ENCODE measurements at regions not wholly inside any gene's neighbourhood (a gene's known extent, or its start where the extent isn't known, plus 50 kb on each side); places are given as distances from the start of the nearest gene placed in this dataset.

GRCh38 chr6:761997-762396, 69.1 kb upstream of the EXOC2 start (continued):
- TF ChIP-seq POLR2AphosphoS5 (IDR thresholded peaks at IDR 0.05; ENCODE audit: low read length) = no peak

GRCh38 chr6:760982-761955, 68.3 kb upstream of the EXOC2 start:
- WGBS (ENCODE audit: insufficient coverage, insufficient replicate concordance, low lambda C conversion rate, missing lambda C conversion rate) = 81% methylated on average over 41 of the region's 48 CpGs
- no TSS peak for BruUV-seq (replicated peaks)
- ATAC-seq = no peak

More at GRCh38 chr6:760982-761955, 68.3 kb upstream of the EXOC2 start:
- H4K20me1 ChIP-seq (ENCODE audit: control insufficient read depth, insufficient read depth) = no peaks in the 10 kb centered on the region
- H3K4me2 ChIP-seq (ENCODE audit: control insufficient read depth, insufficient read depth) = no peak overlapping the region
- CTCF ChIA-PET = no interaction called here
- no peaks in the 10 kb centered on the region for H3K36me3 ChIP-seq (ENCODE audit: control insufficient read depth in 2 of 2, insufficient read depth in 2 of 2, low read length in 1 of 2)
- no peaks in the 10 kb centered on the region for H3K4me1 ChIP-seq (ENCODE audit: control insufficient read depth, insufficient read depth, low read length)
- no peak overlapping the region for H2AFZ ChIP-seq (ENCODE audit: control insufficient read depth, low read depth, low read length)
- RAD21 ChIA-PET (ENCODE audit: unreplicated experiment) = no interaction called here
- POLR2A ChIA-PET = no interaction called here
- no peak overlapping the region for H3K27ac ChIP-seq (ENCODE audit: control insufficient read depth, insufficient read depth)
- H3K9ac ChIP-seq (ENCODE audit: control insufficient read depth, insufficient read depth, low read length) = no peak overlapping the region
- intact Hi-C loops (cut with micrococcal nuclease; ENCODE audit: unreplicated experiment) (no loop called here), in situ Hi-C loops (cut with MboI) (no loop called here)
- H3K27me3 ChIP-seq (replicated peaks in 1 of 2; ENCODE audit: control insufficient read depth in 2 of 2, insufficient read depth in 2 of 2, low read length in 1 of 2) = peaks cover 0 to 2% of the 10 kb centered on the region in 2 experiments; a peak in 1 of 4 replicates
- DNase-seq (ENCODE audit: low read depth, low spot score) (no peak), FAIRE-seq (no peak)
- SMC1A ChIA-PET (ENCODE audit: uncharacterized antibody, unreplicated experiment) = no interaction called here
- H3K4me3 ChIP-seq = no peak overlapping the region
- H3K79me2 ChIP-seq (ENCODE audit: control insufficient read depth, insufficient read depth, low read length) = no peaks in the 10 kb centered on the region
- no peaks in the 10 kb centered on the region; the same call in 1 of the 3 replicates for H3K9me3 ChIP-seq (replicated peaks; ENCODE audit: control insufficient read depth, insufficient read depth, low read length)
- TF ChIP-seq HCFC1 (IDR thresholded peaks at IDR 0.05; ENCODE audit: low read length) (no peak), SIN3A (IDR thresholded peaks at IDR 0.05; ENCODE audit: low read depth, low read length) (no peak), JUNB (IDR thresholded peaks at IDR 0.05) (no peak), NFYA (IDR thresholded peaks at IDR 0.05; ENCODE audit: borderline replicate concordance, low read depth, low read length) (no peak), NRF1 (conservative IDR thresholded peaks at IDR 0.05; ENCODE audit: low read depth, low read length) (no peak), ZNF217 (IDR thresholded peaks at IDR 0.05) (no peak), NR2F1 (conservative IDR thresholded peaks at IDR 0.05) (no peak), MXI1 (IDR thresholded peaks at IDR 0.05; ENCODE audit: low read depth, low read length) (no peak), KLF5 (IDR thresholded peaks at IDR 0.05; ENCODE audit: partially characterized antibody) (no peak), SREBF2 (IDR thresholded peaks at IDR 0.05; ENCODE audit: low read length) (no peak), SMAD1 (IDR thresholded peaks at IDR 0.05; ENCODE audit: low read depth, partially characterized antibody) (no peak), SMC3 (IDR thresholded peaks at IDR 0.05; ENCODE audit: borderline replicate concordance, low read length) (no peak), ZNF24 (IDR thresholded peaks at IDR 0.05) (no peak), SMAD5 (IDR thresholded peaks at IDR 0.05; ENCODE audit: low read depth) (no peak), SREBF1 (IDR thresholded peaks at IDR 0.05; ENCODE audit: low read length) (no peak), REST (IDR thresholded peaks at IDR 0.05; ENCODE audit: low read depth, low read length) (no peak)

All from GM12878 (cell line).